ENCODE measurements at regions not wholly inside any gene's neighbourhood (a gene's known extent, or its start where the extent isn't known, plus 50 kb on each side); places are given as distances from the start of the nearest gene placed in this dataset.

DNA sequence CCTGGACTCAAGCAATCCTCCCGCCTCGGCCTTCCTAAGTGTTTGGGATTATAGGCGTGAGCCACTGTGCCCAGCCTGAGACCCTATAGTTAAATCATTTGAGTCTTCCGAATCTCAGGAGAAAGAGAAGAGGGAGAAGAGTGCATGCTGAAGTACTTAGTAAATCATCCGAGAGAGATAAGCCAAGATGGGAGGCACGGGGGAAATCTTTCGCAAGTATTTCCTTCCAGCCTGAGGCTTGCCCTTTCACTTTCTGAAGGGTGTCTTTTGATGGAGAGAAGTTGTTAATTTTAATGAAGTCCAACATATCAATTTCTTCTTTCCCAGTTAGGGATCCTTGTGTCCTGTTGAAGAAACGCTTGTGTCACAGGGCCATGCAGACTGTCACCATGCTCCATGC lies 97.1 kb upstream of the SLC6A6 start:
- TF ChIP-seq, protein P1, sequence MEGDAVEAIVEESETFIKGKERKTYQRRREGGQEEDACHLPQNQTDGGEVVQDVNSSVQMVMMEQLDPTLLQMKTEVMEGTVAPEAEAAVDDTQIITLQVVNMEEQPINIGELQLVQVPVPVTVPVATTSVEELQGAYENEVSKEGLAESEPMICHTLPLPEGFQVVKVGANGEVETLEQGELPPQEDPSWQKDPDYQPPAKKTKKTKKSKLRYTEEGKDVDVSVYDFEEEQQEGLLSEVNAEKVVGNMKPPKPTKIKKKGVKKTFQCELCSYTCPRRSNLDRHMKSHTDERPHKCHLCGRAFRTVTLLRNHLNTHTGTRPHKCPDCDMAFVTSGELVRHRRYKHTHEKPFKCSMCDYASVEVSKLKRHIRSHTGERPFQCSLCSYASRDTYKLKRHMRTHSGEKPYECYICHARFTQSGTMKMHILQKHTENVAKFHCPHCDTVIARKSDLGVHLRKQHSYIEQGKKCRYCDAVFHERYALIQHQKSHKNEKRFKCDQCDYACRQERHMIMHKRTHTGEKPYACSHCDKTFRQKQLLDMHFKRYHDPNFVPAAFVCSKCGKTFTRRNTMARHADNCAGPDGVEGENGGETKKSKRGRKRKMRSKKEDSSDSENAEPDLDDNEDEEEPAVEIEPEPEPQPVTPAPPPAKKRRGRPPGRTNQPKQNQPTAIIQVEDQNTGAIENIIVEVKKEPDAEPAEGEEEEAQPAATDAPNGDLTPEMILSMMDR (IDR thresholded peaks at IDR 0.05) = no peak
- no peak for TF ChIP-seq POLR2A (IDR thresholded peaks at IDR 0.05)
- TF ChIP-seq POLR2AphosphoS5 (IDR thresholded peaks at IDR 0.05) = no peak

Data from breast epithelium (tissue), 3 donors.